ENCODE measurements at regions not wholly inside any gene's neighbourhood (a gene's known extent, or its start where the extent isn't known, plus 50 kb on each side); places are given as distances from the start of the nearest gene placed in this dataset.

- H3K36me3 Mint-ChIP-seq (ENCODE audit: low read depth), result no peaks in the 10 kb centered on the region
- no peak for ATAC-seq (ENCODE audit: poor library complexity)
- no peak for DNase-seq
- H3K4me1 ChIP-seq (ENCODE audit: insufficient read depth, low read length), result no peaks in the 10 kb centered on the region
- intact Hi-C loops (cut with DNase I, micrococcal nuclease), result no loop called here
- no peaks in the 10 kb centered on the region for H3K27me3 ChIP-seq (ENCODE audit: control insufficient read depth in 1 of 2, insufficient read depth in 2 of 2, low read length in 2 of 2)
- no peaks in the 10 kb centered on the region for H3K27me3 Mint-ChIP-seq
- H3K4me3 Mint-ChIP-seq, result no peak overlapping the region
- no peaks in the 10 kb centered on the region for H3K36me3 ChIP-seq (ENCODE audit: insufficient read depth, low read length)
- POLR2A ChIA-PET, result no interaction called here
- H3K4me1 Mint-ChIP-seq (ENCODE audit: low read depth), result no peaks in the 10 kb centered on the region
- peaks cover 0 to 9% of the 10 kb centered on the region in 2 experiments for H3K9me3 ChIP-seq (ENCODE audit: control insufficient read depth in 1 of 2, insufficient read depth in 1 of 2, low read length in 2 of 2)
- CTCF ChIA-PET, result no interaction called here
- no peak overlapping the region for H3K4me3 ChIP-seq (ENCODE audit: low read length)
- TF ChIP-seq, protein P1, sequence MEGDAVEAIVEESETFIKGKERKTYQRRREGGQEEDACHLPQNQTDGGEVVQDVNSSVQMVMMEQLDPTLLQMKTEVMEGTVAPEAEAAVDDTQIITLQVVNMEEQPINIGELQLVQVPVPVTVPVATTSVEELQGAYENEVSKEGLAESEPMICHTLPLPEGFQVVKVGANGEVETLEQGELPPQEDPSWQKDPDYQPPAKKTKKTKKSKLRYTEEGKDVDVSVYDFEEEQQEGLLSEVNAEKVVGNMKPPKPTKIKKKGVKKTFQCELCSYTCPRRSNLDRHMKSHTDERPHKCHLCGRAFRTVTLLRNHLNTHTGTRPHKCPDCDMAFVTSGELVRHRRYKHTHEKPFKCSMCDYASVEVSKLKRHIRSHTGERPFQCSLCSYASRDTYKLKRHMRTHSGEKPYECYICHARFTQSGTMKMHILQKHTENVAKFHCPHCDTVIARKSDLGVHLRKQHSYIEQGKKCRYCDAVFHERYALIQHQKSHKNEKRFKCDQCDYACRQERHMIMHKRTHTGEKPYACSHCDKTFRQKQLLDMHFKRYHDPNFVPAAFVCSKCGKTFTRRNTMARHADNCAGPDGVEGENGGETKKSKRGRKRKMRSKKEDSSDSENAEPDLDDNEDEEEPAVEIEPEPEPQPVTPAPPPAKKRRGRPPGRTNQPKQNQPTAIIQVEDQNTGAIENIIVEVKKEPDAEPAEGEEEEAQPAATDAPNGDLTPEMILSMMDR (IDR thresholded peaks at IDR 0.05), result no peak
- H3K9me3 Mint-ChIP-seq, result peaks cover 25% of the 10 kb centered on the region
- H3K27ac Mint-ChIP-seq, result no peak overlapping the region
- H3K27ac ChIP-seq (ENCODE audit: low read depth in 1 of 2, low read length in 2 of 2), result no peak overlapping the region
These were observed 1072.4 kb upstream of the CDH6 start for GRCh38 chr5:30121043-30121442.

DNA sequence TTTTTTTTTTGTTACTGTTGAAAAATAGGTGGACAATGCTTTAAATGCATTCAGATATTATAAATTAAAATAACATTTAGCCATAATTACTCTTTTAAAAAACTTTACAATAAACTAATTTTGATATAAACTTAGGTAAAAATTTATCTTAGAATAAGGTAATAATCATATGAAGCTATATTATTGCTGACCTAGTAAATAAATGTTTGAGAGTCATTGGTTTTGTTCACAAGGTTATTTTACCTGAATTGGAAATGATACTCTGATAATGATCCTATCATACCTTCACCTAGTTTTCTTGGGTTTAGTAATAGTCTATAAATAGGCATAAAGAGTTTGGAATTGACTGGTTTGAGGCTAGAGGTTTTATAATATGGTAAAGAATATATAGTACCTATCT, 1076.4 kb upstream of the CDH6 start:
- TF ChIP-seq, protein P1 (IDR thresholded peaks at IDR 0.05), result no peak
- H3K4me3 Mint-ChIP-seq, result no peak overlapping the region
- no peaks in the 10 kb centered on the region for H3K36me3 ChIP-seq (ENCODE audit: insufficient read depth, low read length)
- no peak overlapping the region for H3K4me3 ChIP-seq (ENCODE audit: low read length)
- peaks cover 18% of the 10 kb centered on the region for H3K9me3 Mint-ChIP-seq
- H3K36me3 Mint-ChIP-seq (ENCODE audit: low read depth), result no peaks in the 10 kb centered on the region
- CTCF ChIA-PET, result no interaction called here
- H3K4me1 Mint-ChIP-seq (ENCODE audit: low read depth), result no peaks in the 10 kb centered on the region
- no peak overlapping the region for H3K27ac Mint-ChIP-seq
- no peaks in the 10 kb centered on the region for H3K27me3 ChIP-seq (ENCODE audit: control insufficient read depth in 1 of 2, insufficient read depth in 2 of 2, low read length in 2 of 2)
- no peaks in the 10 kb centered on the region for H3K27me3 Mint-ChIP-seq
- peaks cover 0 to 5% of the 10 kb centered on the region in 2 experiments for H3K9me3 ChIP-seq (ENCODE audit: control insufficient read depth in 1 of 2, insufficient read depth in 1 of 2, low read length in 2 of 2)
- no peaks in the 10 kb centered on the region for H3K4me1 ChIP-seq (ENCODE audit: insufficient read depth, low read length)
- H3K27ac ChIP-seq (ENCODE audit: low read depth in 1 of 2, low read length in 2 of 2), result no peak overlapping the region
- DNase-seq (no peak), ATAC-seq (ENCODE audit: poor library complexity) (no peak)
- POLR2A ChIA-PET, result no interaction called here
- intact Hi-C loops (cut with DNase I, micrococcal nuclease), result no loop called here

GRCh38 chr5:30113542-30113941, 1079.9 kb upstream of the CDH6 start:
- ChIA-PET CTCF (no interaction called here), POLR2A (no interaction called here)
- H3K27ac Mint-ChIP-seq, result no peak overlapping the region
- H3K9me3 ChIP-seq (ENCODE audit: control insufficient read depth in 1 of 2, insufficient read depth in 1 of 2, low read length in 2 of 2), result peaks cover 0 to 4% of the 10 kb centered on the region in 2 experiments
- H3K9me3 Mint-ChIP-seq, result peaks cover 6% of the 10 kb centered on the region
- no peaks in the 10 kb centered on the region for H3K36me3 Mint-ChIP-seq (ENCODE audit: low read depth)
- H3K27ac ChIP-seq (ENCODE audit: low read depth in 1 of 2, low read length in 2 of 2), result no peak overlapping the region
- DNase-seq (no peak), ATAC-seq (ENCODE audit: poor library complexity) (no peak)
- H3K36me3 ChIP-seq (ENCODE audit: insufficient read depth, low read length), result no peaks in the 10 kb centered on the region
- TF ChIP-seq, protein P1 (IDR thresholded peaks at IDR 0.05), result no peak
- no peak overlapping the region for H3K4me3 ChIP-seq (ENCODE audit: low read length)
- no peaks in the 10 kb centered on the region for H3K4me1 Mint-ChIP-seq (ENCODE audit: low read depth)
- no peaks in the 10 kb centered on the region for H3K27me3 Mint-ChIP-seq
- no peak overlapping the region for H3K4me3 Mint-ChIP-seq
- no peaks in the 10 kb centered on the region for H3K27me3 ChIP-seq (ENCODE audit: control insufficient read depth in 1 of 2, insufficient read depth in 2 of 2, low read length in 2 of 2)
- no peaks in the 10 kb centered on the region for H3K4me1 ChIP-seq (ENCODE audit: insufficient read depth, low read length)
- intact Hi-C loops (cut with DNase I, micrococcal nuclease), result no loop called here

Measured in CD4-positive, alpha-beta T cell (primary cell).